Skeletal muscle tissue (tissue), 3 donors: ENCODE measurements at regions not wholly inside any gene's neighbourhood (a gene's known extent, or its start where the extent isn't known, plus 50 kb on each side); places are given as distances from the start of the nearest gene placed in this dataset.

Experiments used
- H3K27ac ChIP-seq: one replicate; pipeline ENCODE4 v1.7.0; 2013; ENCODE audit warnings: mild to moderate bottlenecking, low read depth, low read length, inconsistent platforms
- H3K27me3 ChIP-seq, 3 donors: one replicate each; pipeline ENCODE4 v1.7.0; 2013; ENCODE audit warnings: low read length in 3 of 3; ENCODE audit not compliant: control insufficient read depth in 3 of 3, insufficient read depth in 3 of 3
- H3K36me3 ChIP-seq, 3 donors: one replicate each; pipeline ENCODE4 v1.7.0; 2013; ENCODE audit warnings: low read length in 3 of 3; ENCODE audit not compliant: control insufficient read depth in 3 of 3, insufficient read depth in 3 of 3
- H3K4me1 ChIP-seq, 3 donors: one replicate each; pipeline ENCODE4 v1.7.0; 2013; ENCODE audit warnings: low read length in 3 of 3, mild to moderate bottlenecking in 3 of 3; ENCODE audit not compliant: control insufficient read depth in 3 of 3, insufficient read depth in 3 of 3
- H3K4me3 ChIP-seq, 3 donors: one replicate each; pipeline ENCODE4 v1.7.0; 2013; ENCODE audit warnings: low read length in 3 of 3
- H3K9ac ChIP-seq, 3 donors: one replicate each; pipeline ENCODE4 v1.7.0; 2013; ENCODE audit warnings: low read length in 3 of 3, mild to moderate bottlenecking in 3 of 3, moderate library complexity in 2 of 3, low read depth in 1 of 3
- H3K9me3 ChIP-seq, 3 donors: one replicate each; pipeline ENCODE4 v1.7.0; 2013; ENCODE audit warnings: low read length in 3 of 3; ENCODE audit not compliant: control insufficient read depth in 3 of 3
- donor health status: Osteomylitis.

- no peak overlapping the region for H3K9ac ChIP-seq
- no peaks in the 10 kb centered on the region for H3K27me3 ChIP-seq
- no peaks in the 10 kb centered on the region for H3K4me1 ChIP-seq
- H3K9me3 ChIP-seq, result no peaks in the 10 kb centered on the region
- H3K4me3 ChIP-seq, result no peak overlapping the region
- no peak overlapping the region for H3K27ac ChIP-seq
- no peaks in the 10 kb centered on the region for H3K36me3 ChIP-seq
Observed at GRCh38 chr6:9796827-9797226, 618.0 kb downstream of the TFAP2A start.

DNA sequence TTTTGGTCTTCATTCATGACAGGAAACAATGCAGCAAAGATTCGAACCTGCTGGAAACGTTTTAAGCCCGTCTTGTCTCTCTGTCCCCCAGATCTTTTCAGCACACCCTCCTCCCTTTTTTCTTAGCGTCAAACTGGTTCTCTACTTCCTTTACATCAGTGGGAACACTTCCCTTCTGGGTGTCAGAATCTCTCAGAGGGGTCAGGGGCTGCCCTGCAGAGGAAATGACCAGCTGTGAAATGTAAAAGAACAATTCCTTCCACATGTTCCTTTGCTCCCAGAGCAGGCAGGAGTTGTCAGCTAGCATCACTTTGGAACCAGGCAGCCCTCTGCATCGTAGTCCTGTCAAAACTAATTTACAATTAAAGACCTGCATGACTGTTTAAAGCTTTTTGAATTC lies 619.0 kb downstream of the TFAP2A start:
- no peak overlapping the region for H3K27ac ChIP-seq
- H3K4me1 ChIP-seq, result no peaks in the 10 kb centered on the region
- H3K9me3 ChIP-seq, result no peaks in the 10 kb centered on the region
- no peak overlapping the region for H3K9ac ChIP-seq
- H3K4me3 ChIP-seq, result no peak overlapping the region
- H3K27me3 ChIP-seq, result no peaks in the 10 kb centered on the region
- no peaks in the 10 kb centered on the region for H3K36me3 ChIP-seq

DNA sequence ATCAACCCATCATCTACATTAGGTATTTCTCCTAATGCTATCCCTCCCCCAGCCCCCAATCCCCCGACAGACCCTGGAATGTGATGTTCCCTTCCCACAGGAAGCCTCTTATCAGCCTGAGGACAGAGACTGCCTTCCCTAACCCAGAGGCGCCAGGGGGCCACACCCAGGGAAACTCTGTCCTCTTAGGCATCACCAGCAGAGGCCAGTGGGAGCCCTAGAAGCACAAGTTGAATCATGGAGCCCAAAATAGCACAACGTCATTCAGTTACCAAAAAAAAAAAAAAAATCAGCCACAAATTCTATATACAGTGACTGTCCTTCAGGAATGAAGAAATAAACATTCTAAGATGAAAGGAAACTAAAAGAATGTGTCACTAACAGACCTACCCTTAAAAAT lies 625.7 kb downstream of the TFAP2A start:
- H3K4me3 ChIP-seq, result no peak overlapping the region
- no peaks in the 10 kb centered on the region for H3K9me3 ChIP-seq
- no peak overlapping the region for H3K9ac ChIP-seq
- H3K4me1 ChIP-seq, result no peaks in the 10 kb centered on the region
- H3K27ac ChIP-seq, result no peak overlapping the region
- no peaks in the 10 kb centered on the region for H3K27me3 ChIP-seq
- H3K36me3 ChIP-seq, result no peaks in the 10 kb centered on the region

DNA sequence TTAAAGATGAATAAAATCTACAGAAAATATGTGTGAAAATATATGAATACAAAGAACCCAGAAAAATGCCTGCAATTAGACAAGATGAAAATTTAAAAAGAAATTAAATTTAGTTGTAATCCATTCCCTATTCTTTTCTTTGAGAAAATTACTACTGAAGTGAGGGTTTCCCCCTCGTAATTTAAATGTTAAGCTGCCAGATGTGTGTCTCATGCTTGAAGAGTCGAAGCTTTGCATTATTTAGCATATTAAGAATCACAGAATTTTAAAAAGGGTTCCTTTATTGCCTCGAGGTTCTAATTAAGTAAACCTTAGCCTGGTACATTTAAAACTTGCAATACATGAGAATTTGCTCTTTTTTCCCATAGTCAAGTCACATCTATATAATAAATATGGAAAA lies 630.1 kb downstream of the TFAP2A start:
- no peaks in the 10 kb centered on the region for H3K27me3 ChIP-seq
- H3K4me1 ChIP-seq, result no peaks in the 10 kb centered on the region
- no peaks in the 10 kb centered on the region for H3K9me3 ChIP-seq
- H3K27ac ChIP-seq, result no peak overlapping the region
- H3K4me3 ChIP-seq, result no peak overlapping the region
- H3K36me3 ChIP-seq, result no peaks in the 10 kb centered on the region
- no peak overlapping the region for H3K9ac ChIP-seq

GRCh38 chr6:9783567-9783966 lies 631.3 kb downstream of the TFAP2A start:
- no peaks in the 10 kb centered on the region for H3K4me1 ChIP-seq
- H3K27ac ChIP-seq, result no peak overlapping the region
- H3K9ac ChIP-seq, result no peak overlapping the region
- no peaks in the 10 kb centered on the region for H3K27me3 ChIP-seq
- H3K4me3 ChIP-seq, result no peak overlapping the region
- no peaks in the 10 kb centered on the region for H3K36me3 ChIP-seq
- no peaks in the 10 kb centered on the region for H3K9me3 ChIP-seq

DNA sequence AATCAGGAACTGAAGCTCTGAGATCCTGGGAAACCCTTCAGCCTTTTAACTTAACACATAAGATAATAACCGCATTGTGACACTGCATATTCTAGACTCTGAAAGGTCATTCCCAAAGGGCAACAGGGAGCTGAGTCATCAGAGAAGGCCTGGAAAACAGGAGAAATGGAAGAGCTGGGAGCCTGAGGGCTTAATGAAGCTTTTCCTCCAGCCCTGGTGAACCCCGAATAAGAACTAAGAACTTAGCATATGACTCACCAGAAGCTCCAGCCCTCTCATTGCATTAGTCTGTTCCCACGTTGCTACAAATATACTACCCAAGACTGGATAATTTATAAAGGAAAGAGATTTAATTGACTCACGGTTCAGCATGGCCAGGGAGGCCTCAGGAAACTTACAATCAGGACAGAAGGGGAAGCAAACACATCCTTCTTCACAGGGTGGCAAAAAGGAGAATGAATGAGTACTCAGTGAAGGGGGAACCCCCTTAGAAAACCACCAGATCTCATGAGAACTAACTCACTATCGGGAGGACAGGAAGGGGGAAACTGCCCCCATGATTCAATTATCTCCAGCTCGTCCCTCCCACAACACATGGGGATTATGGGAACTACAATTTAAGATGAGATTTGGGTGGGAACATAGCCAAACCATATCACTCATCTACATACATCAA lies 648.5 kb downstream of the TFAP2A start:
- no peak overlapping the region for H3K4me3 ChIP-seq
- no peaks in the 10 kb centered on the region for H3K4me1 ChIP-seq
- H3K27ac ChIP-seq, result no peak overlapping the region
- no peaks in the 10 kb centered on the region for H3K27me3 ChIP-seq
- H3K9me3 ChIP-seq, result no peaks in the 10 kb centered on the region
- no peaks in the 10 kb centered on the region for H3K36me3 ChIP-seq
- H3K9ac ChIP-seq, result no peak overlapping the region

DNA sequence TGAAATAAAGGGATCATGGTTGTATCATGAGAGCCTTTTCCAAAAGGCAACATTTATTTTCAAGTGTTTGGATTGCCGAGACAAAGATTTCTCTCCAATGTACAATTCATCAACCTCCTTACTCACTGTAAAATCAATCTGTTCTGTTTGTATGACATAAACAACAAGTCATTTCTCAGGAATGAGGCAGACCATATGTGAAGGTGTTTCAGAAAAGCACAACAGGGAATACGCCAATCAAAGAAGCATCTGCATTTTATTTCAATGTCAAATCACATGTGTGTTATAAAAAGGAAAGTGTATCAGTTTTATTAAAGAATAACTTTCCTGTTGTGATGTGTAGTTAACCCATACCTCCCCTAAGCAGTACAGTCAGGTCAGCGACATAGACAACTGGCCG lies 653.7 kb downstream of the TFAP2A start:
- Histone ChIP-seq H3K9me3 (no peaks in the 10 kb centered on the region), H3K9ac (no peak overlapping the region), H3K4me3 (no peak overlapping the region), H3K27me3 (no peaks in the 10 kb centered on the region), H3K4me1 (no peaks in the 10 kb centered on the region), H3K36me3 (no peaks in the 10 kb centered on the region), H3K27ac (no peak overlapping the region)

DNA sequence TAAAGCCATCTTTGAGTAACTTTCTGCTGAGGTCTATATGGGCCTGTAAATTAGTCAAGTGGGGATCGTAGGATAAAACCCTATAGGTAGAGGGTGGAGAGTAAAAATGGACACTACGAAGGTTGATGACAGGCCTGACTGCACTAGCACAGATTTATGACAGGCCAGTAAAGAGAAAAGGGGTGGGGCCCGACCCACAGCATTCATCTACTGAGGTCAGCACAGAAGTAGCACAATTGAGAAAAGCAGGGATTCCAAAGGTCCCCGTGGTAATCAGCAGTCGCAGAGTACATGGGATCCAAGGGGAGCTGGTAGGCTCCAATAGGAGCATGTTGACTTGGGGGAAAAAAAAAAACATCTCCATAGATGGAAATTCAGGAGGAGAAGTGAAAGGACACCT lies 660.4 kb downstream of the TFAP2A start:
- Histone ChIP-seq H3K27me3 (no peaks in the 10 kb centered on the region), H3K4me3 (no peak overlapping the region), H3K36me3 (no peaks in the 10 kb centered on the region), H3K27ac (no peak overlapping the region), H3K9me3 (no peaks in the 10 kb centered on the region), H3K9ac (no peak overlapping the region), H3K4me1 (no peaks in the 10 kb centered on the region)

- no peaks in the 10 kb centered on the region for H3K4me1 ChIP-seq
- no peaks in the 10 kb centered on the region for H3K27me3 ChIP-seq
- no peaks in the 10 kb centered on the region for H3K9me3 ChIP-seq
- no peak overlapping the region for H3K27ac ChIP-seq
- no peak overlapping the region for H3K9ac ChIP-seq
- no peaks in the 10 kb centered on the region for H3K36me3 ChIP-seq
- no peak overlapping the region for H3K4me3 ChIP-seq
Observed at GRCh38 chr6:9745966-9746365, 668.9 kb downstream of the TFAP2A start.

DNA sequence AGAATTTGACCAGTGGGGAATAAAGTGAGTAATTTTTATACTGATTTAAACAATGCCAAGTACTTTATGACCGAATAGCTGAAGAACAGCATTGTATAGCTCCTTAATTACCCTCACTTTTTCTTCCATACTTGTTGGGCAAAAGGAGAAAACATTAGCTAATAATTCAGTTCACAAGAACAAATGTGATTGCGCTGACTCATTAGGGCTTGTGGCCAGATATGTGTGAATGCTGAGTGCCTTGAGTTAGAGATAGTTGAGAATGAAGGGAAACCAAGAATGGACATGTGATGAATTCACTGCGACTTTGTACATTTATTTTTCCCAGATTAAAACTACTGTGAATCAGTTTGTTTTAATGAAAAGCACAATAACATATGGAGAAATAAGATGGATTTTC lies 669.4 kb downstream of the TFAP2A start:
- Histone ChIP-seq H3K27me3 (no peaks in the 10 kb centered on the region), H3K36me3 (no peaks in the 10 kb centered on the region), H3K4me1 (no peaks in the 10 kb centered on the region), H3K9me3 (no peaks in the 10 kb centered on the region), H3K27ac (no peak overlapping the region), H3K4me3 (no peak overlapping the region), H3K9ac (no peak overlapping the region)

GRCh38 chr6:9744119-9744518 lies 670.8 kb downstream of the TFAP2A start:
- no peak overlapping the region for H3K27ac ChIP-seq
- H3K9me3 ChIP-seq, result no peaks in the 10 kb centered on the region
- no peaks in the 10 kb centered on the region for H3K36me3 ChIP-seq
- H3K9ac ChIP-seq, result no peak overlapping the region
- H3K27me3 ChIP-seq, result no peaks in the 10 kb centered on the region
- H3K4me3 ChIP-seq, result no peak overlapping the region
- no peaks in the 10 kb centered on the region for H3K4me1 ChIP-seq
